Neural cell (in vitro differentiated cells): ENCODE measurements at regions not wholly inside any gene's neighbourhood (a gene's known extent, or its start where the extent isn't known, plus 50 kb on each side); places are given as distances from the start of the nearest gene placed in this dataset.

Source experiments
- H2AFZ ChIP-seq: fragments of 200-600, 300-800 bp; sonication (generic), shearing (Covaris generic); 2 replicates; pipeline ENCODE4 v1.6.0; 2014; ENCODE audit warnings: low read depth, mild to moderate bottlenecking, antibody characterized with exemption, low read length, moderate library complexity
- H3F3A ChIP-seq: fragments of 200-600 bp; shearing (Covaris generic); 2 replicates; pipeline ENCODE4 v1.6.1; 2016; ENCODE audit warnings: mild to moderate bottlenecking, moderate library complexity, mixed read lengths, antibody characterized with exemption, low read length; ENCODE audit not compliant: insufficient read depth, poor library complexity, severe bottlenecking
- H3K27ac ChIP-seq: fragments of 200-600, 300-800 bp; sonication (generic), shearing (Covaris generic); 2 replicates; pipeline ENCODE4 v1.5.1; 2014; ENCODE audit warnings: mild to moderate bottlenecking, low read length, moderate library complexity
- H3K27me3 ChIP-seq: fragments of 300-800, 200-600 bp; sonication (generic), shearing (Covaris generic); 2 replicates; pipeline ENCODE4 v1.6.0; 2014; ENCODE audit warnings: mild to moderate bottlenecking, low read depth, low read length, moderate library complexity; ENCODE audit not compliant: insufficient read depth
- H3K36me3 ChIP-seq: fragments of 300-800, 200-600 bp; sonication (generic), shearing (Covaris generic); 2 replicates; pipeline ENCODE4 v1.5.1; 2014; ENCODE audit warnings: mild to moderate bottlenecking, antibody characterized with exemption, low read length, moderate library complexity; ENCODE audit not compliant: insufficient read depth
- H3K4me2 ChIP-seq: fragments of 300-800, 200-600 bp; sonication (generic), shearing (Covaris generic); 2 replicates; pipeline ENCODE4 v1.6.0; 2014; ENCODE audit warnings: mild to moderate bottlenecking, low read length
- H3K4me3 ChIP-seq: fragments of 300-800, 200-600 bp; sonication (generic), shearing (Covaris generic); 2 replicates; pipeline ENCODE4 v1.5.1; 2014; ENCODE audit warnings: mild to moderate bottlenecking, low read length, moderate library complexity
- H3K79me2 ChIP-seq: fragments of 200-600 bp; shearing (Covaris generic); replicated peaks from 2 replicates; pipeline ENCODE4 v1.6.0; 2014; ENCODE audit warnings: mild to moderate bottlenecking, low read length, moderate library complexity; ENCODE audit not compliant: insufficient read depth
- H3K9ac ChIP-seq: fragments of 300-800, 200-600 bp; sonication (generic), shearing (Covaris generic); 2 replicates; pipeline ENCODE4 v1.6.1; 2016; ENCODE audit warnings: mild to moderate bottlenecking, low read length, mixed read lengths
- H3K9me2 ChIP-seq: fragments of 200-600 bp; shearing (Covaris generic); 2 replicates; pipeline ENCODE4 v1.6.1; 2016; ENCODE audit warnings: mild to moderate bottlenecking, low read length, mixed read lengths; ENCODE audit not compliant: insufficient read depth
- H3K9me3 ChIP-seq: fragments of 200-600, 300-800 bp; sonication (generic), shearing (Covaris generic); 2 replicates; pipeline ENCODE4 v1.6.1; 2016; ENCODE audit warnings: mild to moderate bottlenecking, mixed run types, low read length, moderate library complexity, mixed read lengths
- H4K20me1 ChIP-seq: fragments of 200-600 bp; shearing (Covaris generic); 2 replicates; pipeline ENCODE4 v1.6.1; 2016; ENCODE audit warnings: mild to moderate bottlenecking, mixed run types; ENCODE audit not compliant: insufficient read depth
- EP300 ChIP-seq: fragments of 450-650 bp; conservative IDR thresholded peaks from 2 replicates; pipeline ENCODE4 v1.6.1; 2014; ENCODE audit warnings: antibody characterized with exemption, mild to moderate bottlenecking, moderate library complexity; ENCODE audit not compliant: poor library complexity, severe bottlenecking
- EZH2 ChIP-seq: fragments of 200-600, 300-800 bp; shearing (Covaris generic), sonication (generic); IDR thresholded peaks from 2 replicates; pipeline ENCODE4 v1.6.1; 2014; ENCODE audit warnings: antibody characterized with exemption, low read length, borderline replicate concordance, mild to moderate bottlenecking; ENCODE audit not compliant: insufficient read depth, poor library complexity, severe bottlenecking
- MXI1 ChIP-seq: fragments of 450-650 bp; conservative IDR thresholded peaks from 2 replicates; pipeline ENCODE4 v1.6.1; 2014; ENCODE audit warnings: antibody characterized with exemption, mild to moderate bottlenecking; ENCODE audit not compliant: poor library complexity, severe bottlenecking
- POLR2AphosphoS5 ChIP-seq: IDR thresholded peaks from 2 replicates; pipeline ENCODE4 v1.6.1; 2012
- RAD21 ChIP-seq: fragments of 450-650 bp; conservative IDR thresholded peaks from 2 replicates; pipeline ENCODE4 v1.6.1; 2014; ENCODE audit warnings: antibody characterized with exemption, mild to moderate bottlenecking, moderate library complexity
- SMC3 ChIP-seq: fragments of 450-650 bp; conservative IDR thresholded peaks from 2 replicates; pipeline ENCODE4 v1.6.1; 2014; ENCODE audit warnings: antibody characterized with exemption, mild to moderate bottlenecking, moderate library complexity; ENCODE audit not compliant: poor library complexity
- TAF1 ChIP-seq: IDR thresholded peaks from 2 replicates; pipeline ENCODE4 v1.6.1; 2012; ENCODE audit warnings: low read depth
- TF ChIP-seq, protein P1 (sequence below): fragments of 450-650 bp; IDR thresholded peaks from 2 replicates; pipeline ENCODE4 v1.5.1; 2014; ENCODE audit warnings: antibody characterized with exemption, mild to moderate bottlenecking, moderate library complexity; ENCODE audit not compliant: poor library complexity, severe bottlenecking
- TF ChIP-seq, protein P2 (sequence below): IDR thresholded peaks from 2 replicates; pipeline ENCODE4 v1.6.1; 2012; ENCODE audit warnings: borderline replicate concordance

DNA sequence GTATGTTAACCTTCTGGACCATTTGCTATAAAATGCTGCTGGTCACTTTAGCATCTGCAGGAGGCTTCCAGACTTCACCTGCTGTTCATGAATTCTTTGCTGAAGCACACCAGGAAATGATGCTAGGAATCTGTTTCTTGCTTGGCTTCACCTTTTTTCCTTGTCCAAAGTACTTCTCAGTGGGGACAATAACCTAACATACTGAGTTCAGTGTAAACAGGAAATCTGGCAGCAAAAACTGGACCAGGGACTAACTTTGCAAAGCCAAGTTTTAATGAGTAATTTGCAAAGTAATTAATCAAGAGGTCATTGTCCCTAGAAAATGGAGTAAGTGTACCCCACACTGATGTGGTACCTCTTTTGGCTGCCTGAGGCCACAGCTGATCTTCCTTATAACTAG is 128.4 kb downstream of the RXFP2 start:
- Histone ChIP-seq H3K27ac (no peak overlapping the region), H4K20me1 (no peaks in the 10 kb centered on the region), H3K27me3 (no peaks in the 10 kb centered on the region), H3K9ac (no peak overlapping the region), H3K4me3 (no peak overlapping the region), H3K79me2 (no peaks in the 10 kb centered on the region), H3K4me2 (no peak overlapping the region), H3K9me3 (no peaks in the 10 kb centered on the region), H3K36me3 (no peaks in the 10 kb centered on the region), H2AFZ (no peak overlapping the region), H3K9me2 (no peaks in the 10 kb centered on the region), H3F3A (no peaks in the 10 kb centered on the region)
- TF ChIP-seq RAD21 (no peak), EP300 (no peak), EZH2 (no peak), MXI1 (no peak), POLR2AphosphoS5 (no peak), TAF1 (no peak)
- TF ChIP-seq, protein P1, sequence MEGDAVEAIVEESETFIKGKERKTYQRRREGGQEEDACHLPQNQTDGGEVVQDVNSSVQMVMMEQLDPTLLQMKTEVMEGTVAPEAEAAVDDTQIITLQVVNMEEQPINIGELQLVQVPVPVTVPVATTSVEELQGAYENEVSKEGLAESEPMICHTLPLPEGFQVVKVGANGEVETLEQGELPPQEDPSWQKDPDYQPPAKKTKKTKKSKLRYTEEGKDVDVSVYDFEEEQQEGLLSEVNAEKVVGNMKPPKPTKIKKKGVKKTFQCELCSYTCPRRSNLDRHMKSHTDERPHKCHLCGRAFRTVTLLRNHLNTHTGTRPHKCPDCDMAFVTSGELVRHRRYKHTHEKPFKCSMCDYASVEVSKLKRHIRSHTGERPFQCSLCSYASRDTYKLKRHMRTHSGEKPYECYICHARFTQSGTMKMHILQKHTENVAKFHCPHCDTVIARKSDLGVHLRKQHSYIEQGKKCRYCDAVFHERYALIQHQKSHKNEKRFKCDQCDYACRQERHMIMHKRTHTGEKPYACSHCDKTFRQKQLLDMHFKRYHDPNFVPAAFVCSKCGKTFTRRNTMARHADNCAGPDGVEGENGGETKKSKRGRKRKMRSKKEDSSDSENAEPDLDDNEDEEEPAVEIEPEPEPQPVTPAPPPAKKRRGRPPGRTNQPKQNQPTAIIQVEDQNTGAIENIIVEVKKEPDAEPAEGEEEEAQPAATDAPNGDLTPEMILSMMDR = no peak
- TF ChIP-seq, protein P2, sequence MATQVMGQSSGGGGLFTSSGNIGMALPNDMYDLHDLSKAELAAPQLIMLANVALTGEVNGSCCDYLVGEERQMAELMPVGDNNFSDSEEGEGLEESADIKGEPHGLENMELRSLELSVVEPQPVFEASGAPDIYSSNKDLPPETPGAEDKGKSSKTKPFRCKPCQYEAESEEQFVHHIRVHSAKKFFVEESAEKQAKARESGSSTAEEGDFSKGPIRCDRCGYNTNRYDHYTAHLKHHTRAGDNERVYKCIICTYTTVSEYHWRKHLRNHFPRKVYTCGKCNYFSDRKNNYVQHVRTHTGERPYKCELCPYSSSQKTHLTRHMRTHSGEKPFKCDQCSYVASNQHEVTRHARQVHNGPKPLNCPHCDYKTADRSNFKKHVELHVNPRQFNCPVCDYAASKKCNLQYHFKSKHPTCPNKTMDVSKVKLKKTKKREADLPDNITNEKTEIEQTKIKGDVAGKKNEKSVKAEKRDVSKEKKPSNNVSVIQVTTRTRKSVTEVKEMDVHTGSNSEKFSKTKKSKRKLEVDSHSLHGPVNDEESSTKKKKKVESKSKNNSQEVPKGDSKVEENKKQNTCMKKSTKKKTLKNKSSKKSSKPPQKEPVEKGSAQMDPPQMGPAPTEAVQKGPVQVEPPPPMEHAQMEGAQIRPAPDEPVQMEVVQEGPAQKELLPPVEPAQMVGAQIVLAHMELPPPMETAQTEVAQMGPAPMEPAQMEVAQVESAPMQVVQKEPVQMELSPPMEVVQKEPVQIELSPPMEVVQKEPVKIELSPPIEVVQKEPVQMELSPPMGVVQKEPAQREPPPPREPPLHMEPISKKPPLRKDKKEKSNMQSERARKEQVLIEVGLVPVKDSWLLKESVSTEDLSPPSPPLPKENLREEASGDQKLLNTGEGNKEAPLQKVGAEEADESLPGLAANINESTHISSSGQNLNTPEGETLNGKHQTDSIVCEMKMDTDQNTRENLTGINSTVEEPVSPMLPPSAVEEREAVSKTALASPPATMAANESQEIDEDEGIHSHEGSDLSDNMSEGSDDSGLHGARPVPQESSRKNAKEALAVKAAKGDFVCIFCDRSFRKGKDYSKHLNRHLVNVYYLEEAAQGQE = no peak

DNA sequence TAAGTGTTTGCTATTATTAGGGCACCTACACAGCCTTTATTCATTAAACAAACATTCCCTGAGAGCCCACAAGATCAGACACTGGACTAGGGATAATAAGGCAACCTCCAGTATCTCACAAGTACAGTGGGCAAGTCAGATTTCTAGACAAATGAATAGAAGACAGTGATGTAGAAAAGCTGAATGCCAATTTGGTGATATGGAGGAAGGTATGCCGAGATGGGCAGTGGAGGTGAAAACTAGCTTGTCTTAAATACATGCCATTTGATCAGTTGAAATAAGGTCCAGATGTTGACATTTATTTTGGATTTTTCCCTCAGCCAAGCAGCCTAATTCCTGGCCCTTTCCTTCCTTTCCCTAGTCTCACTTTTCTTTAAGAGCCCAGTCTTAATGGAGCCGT is 130.3 kb downstream of the RXFP2 start:
- no peak overlapping the region for H3K9ac ChIP-seq
- H3K9me2 ChIP-seq = no peaks in the 10 kb centered on the region
- H4K20me1 ChIP-seq = no peaks in the 10 kb centered on the region
- H3K4me3 ChIP-seq = no peak overlapping the region
- H3K36me3 ChIP-seq = no peaks in the 10 kb centered on the region
- H3K4me2 ChIP-seq = no peak overlapping the region
- H3K9me3 ChIP-seq = no peaks in the 10 kb centered on the region
- TF ChIP-seq RAD21 (no peak), EZH2 (no peak), SMC3 (no peak), TAF1 (no peak), POLR2AphosphoS5 (no peak), MXI1 (no peak), EP300 (no peak)
- TF ChIP-seq, protein P1 = no peak
- TF ChIP-seq, protein P2 = no peak
- no peak overlapping the region for H2AFZ ChIP-seq
- no peaks in the 10 kb centered on the region for H3K79me2 ChIP-seq
- H3K27ac ChIP-seq = no peak overlapping the region
- no peaks in the 10 kb centered on the region for H3F3A ChIP-seq
- no peaks in the 10 kb centered on the region for H3K27me3 ChIP-seq
